ENCODE measurements at regions not wholly inside any gene's neighbourhood (a gene's known extent, or its start where the extent isn't known, plus 50 kb on each side); places are given as distances from the start of the nearest gene placed in this dataset.

DNA sequence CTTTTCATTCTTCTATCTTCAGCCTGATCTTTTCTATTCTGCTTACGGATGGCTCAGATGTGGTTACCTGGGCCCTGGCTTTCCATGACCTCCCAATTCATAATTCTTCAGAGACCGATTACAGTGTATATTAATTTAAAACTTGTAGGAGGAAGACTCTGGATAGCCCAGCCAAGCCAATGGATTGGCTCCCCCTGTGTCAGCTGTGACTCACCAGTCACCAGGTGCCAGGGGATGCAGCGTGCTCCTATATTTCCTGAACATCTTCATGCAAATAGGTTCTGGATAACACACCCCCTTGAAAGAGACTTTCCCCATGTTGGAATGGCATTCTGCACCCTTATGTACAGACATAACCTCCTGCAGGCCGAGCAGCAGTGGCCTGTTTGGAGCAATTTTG is 208.3 kb upstream of the WSCD1 start:
- TF ChIP-seq, protein P1, sequence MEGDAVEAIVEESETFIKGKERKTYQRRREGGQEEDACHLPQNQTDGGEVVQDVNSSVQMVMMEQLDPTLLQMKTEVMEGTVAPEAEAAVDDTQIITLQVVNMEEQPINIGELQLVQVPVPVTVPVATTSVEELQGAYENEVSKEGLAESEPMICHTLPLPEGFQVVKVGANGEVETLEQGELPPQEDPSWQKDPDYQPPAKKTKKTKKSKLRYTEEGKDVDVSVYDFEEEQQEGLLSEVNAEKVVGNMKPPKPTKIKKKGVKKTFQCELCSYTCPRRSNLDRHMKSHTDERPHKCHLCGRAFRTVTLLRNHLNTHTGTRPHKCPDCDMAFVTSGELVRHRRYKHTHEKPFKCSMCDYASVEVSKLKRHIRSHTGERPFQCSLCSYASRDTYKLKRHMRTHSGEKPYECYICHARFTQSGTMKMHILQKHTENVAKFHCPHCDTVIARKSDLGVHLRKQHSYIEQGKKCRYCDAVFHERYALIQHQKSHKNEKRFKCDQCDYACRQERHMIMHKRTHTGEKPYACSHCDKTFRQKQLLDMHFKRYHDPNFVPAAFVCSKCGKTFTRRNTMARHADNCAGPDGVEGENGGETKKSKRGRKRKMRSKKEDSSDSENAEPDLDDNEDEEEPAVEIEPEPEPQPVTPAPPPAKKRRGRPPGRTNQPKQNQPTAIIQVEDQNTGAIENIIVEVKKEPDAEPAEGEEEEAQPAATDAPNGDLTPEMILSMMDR (IDR thresholded peaks at IDR 0.05): no peak
- TF ChIP-seq EZH2 (IDR thresholded peaks at IDR 0.05): no peak
